GM18499 (cell line): ENCODE measurements at regions not wholly inside any gene's neighbourhood (a gene's known extent, or its start where the extent isn't known, plus 50 kb on each side); places are given as distances from the start of the nearest gene placed in this dataset.

Source experiments
- ATAC-seq: cut with Tn5 transposase; IDR thresholded peaks from one replicate; pipeline ENCODE4 v1.9.1; 2021; ENCODE audit warnings: moderate number of reproducible peaks; ENCODE audit not compliant: insufficient read depth, unreplicated experiment

DNA sequence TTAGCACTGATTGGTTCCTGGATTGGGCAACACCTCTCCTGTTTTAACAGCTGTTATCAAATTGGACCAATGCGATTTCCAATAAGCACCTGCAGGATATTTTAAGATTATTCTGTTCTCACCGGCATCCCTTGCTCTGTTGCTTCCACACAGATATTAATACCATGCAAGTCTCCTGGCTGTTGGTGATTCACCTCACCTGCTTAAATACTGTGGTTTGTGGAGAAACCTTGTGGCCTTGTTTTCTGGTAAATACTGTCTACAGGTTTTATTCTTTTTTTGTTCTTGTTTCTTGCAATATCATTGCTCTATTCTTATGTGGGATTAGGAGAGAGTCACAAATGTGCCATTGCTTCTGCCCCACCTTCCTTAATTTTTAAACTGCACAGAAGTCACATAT, 448.1 kb upstream of the NXPH2 start:
- no peak for ATAC-seq

DNA sequence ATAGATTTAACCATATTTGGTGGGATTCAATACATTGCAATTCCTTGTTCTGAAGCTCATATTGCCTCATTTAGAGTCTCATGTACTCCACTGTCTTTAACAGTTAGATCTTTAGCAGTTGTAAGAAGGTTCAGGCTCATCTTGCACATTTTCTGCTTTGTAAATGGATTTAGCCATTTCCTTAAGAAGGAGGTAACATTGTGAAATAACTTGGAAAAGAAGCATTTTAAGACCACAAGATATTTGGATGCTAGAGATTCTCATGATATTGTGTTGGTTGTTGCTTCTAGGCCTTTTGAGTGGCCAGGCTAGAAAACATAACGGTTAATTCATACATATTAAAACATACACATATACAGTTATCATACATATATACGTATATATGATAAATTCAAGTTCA, 445.8 kb upstream of the NXPH2 start:
- no peak for ATAC-seq

DNA sequence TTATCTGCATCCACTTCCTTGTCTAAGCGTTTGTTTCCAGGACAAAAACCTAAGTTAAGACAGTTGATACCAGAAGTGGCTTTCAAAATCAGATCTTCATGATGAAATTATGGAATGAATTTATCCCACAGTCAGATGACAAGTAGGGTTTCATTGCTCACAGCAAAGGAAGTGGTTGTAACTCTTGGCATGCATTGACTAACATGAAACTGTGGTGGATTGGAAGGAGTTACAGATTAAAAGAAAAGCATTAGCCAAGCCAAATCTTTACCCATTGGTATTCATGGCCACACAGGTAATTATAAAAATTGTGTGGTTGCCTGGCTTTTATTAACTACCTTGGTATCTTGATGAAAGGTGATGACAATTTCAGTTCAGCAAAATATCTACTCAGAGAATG, 438.0 kb upstream of the NXPH2 start:
- no peak for ATAC-seq

DNA sequence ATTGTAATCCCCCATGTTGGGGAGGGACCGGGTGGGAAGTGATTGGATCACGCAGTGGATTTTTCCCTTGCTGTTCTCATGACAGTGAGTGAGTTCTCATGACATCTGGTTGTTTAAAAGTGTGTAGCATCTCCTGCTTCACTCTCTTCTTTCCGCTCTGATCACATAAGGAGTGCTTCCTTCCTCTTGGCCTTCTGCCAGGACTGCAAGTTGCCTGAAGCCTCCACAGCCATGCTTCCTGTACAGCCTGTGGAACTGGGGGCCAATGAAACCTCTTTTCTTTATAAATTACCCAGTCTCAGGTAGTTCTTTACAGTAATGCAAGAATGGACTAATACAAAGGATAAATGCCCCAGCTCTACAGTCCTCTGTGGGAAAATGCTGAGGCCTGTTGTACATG, 437.5 kb upstream of the NXPH2 start:
- no peak for ATAC-seq

DNA sequence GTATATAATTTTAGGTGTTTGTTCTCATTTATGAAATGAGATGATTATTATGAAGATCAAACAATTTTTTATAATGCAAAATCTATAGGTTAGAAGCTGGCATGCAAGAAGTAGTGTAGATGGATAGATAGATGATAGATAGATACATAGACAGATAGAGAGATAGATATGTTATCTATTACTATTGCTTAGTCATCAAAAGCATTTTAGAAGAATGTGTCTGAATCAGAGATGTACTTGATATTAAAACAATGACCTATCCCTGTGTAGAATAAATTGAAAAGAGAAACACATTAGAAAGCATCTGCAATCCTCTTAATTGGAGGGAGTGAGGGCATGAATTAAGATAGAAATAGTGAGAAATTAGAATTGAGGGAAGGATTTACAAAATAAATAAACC, 436.2 kb upstream of the NXPH2 start:
- no peak for ATAC-seq

DNA sequence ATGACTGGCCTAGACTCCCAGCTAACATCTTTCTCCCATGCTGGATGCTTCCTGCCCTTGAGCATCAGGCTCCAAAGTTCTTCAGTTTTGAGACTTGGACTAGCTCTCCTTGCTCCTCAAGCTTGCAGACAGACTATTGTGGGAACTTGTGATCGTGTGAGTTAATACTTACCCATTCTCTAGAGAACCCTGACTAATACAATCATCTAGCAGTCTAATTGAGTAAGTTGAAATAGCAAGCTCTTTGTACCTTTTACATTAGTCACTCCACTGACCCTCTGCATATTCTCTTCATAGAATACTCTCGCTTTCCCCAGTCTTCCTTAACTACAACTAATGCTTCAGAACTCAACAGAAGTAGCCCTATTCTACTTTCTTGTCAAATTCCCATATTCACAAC, 434.6 kb upstream of the NXPH2 start:
- no peak for ATAC-seq

DNA sequence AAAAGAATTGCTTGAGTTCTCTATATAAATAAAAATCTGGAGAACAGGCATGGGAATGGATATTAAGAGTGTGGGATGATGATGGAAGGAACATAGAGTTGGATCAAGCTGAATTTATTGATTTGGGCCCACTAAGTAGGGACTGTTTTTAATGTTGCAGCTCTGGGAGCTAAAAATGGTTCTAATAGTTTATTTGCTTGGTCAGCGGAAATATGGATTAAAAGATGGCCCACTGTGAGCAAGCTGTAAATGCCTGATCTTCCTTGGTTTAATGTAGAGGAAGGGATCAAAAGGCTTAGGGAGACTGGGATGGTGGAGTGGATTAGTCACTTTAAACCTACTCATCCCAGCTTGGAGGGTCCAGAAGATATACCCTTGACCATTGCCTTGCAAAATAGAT, 429.4 kb upstream of the NXPH2 start:
- ATAC-seq, result no peak

DNA sequence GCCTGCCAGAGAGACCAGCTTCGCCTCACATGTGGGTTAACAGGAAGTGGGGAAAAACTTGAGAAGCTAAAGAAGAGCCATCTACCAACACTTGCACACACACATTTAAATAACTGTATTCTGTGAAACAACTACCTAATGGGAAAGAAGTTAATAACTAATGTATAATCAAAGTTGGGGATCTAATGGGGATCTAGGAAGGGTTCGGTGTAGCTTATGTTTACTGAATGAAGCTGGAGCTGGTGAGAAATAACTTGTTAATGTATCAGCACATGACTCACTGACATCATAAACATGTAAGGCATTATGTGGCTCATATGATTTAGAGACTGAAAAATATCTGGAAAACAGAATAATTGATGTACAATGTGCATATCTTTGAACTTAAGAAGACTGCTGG, 421.3 kb upstream of the NXPH2 start:
- no peak for ATAC-seq

DNA sequence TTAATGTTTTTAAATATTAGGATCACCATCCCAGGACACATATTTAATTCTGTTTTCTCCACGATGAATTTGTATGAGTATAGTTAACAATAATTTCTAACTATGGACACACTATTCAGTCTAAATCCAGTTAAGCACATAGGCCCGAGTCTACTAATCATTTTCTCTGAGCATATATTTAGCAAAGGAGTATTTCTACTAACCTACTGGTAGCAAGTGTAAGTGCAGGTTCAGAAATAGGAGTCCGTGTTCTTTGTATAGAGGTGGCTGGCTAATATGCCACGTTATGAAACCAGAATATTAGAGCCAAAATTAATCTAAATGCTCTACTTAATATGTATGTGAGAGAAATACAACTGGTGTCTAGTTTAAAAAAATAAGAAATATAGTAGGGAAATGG, 416.6 kb upstream of the NXPH2 start:
- no peak for ATAC-seq

DNA sequence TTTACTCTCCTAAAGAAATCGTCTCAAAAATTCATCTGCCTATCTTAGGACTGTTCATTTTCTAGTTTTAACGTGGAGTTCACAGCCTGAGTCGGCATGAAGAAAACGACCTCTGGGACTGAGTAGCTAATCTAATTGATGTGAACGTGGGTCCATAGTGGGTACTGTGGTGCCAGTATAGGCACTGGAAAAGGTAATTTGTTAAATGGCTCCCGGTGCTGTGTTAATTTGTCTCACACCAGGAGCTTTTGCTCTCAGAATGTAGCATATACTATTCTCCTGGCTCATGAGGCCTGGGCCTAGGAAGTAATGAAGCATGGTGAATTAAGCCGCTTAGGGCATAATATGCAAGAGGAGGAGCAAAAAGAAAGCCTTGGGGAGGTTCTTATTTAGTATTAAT, 414.4 kb upstream of the NXPH2 start:
- no peak for ATAC-seq

DNA sequence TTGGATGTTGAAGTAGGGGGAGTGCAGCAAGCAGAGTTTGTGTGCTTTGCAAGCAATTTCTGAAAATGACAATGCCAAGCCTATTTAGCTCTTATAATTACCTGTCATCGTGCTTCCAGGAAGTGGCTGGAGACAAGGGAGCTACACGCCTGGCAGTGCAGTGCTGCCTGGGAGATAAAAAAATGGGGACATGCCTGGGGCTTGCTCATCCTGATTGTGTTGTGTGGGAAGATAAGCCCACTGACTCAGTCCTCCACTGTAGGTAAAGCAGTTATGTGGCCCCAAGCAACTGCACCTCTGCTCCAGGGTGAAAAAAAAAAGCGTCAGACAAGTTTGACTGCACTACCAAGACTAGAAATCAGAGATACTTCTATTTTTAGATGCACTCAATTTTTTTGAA, 396.9 kb upstream of the NXPH2 start:
- no peak for ATAC-seq

DNA sequence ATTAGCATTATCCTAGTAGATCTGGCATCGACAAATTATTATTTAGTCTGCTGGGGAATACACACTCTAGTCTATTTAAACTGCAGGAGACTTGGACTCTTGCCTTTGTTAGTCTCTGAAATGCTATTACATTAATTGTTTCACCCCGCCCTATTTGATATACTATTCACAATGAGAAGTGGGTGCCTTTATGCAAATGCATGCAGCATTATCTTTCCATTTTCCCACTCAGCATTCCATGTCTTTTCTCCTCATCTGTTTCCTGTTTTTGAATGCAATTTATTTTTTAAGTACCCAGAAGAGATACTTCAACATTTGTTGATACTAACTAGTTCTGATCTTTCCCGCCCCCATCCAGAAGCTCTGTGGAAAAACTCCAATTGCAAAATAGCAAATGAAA, 395.3 kb upstream of the NXPH2 start:
- ATAC-seq, result no peak

DNA sequence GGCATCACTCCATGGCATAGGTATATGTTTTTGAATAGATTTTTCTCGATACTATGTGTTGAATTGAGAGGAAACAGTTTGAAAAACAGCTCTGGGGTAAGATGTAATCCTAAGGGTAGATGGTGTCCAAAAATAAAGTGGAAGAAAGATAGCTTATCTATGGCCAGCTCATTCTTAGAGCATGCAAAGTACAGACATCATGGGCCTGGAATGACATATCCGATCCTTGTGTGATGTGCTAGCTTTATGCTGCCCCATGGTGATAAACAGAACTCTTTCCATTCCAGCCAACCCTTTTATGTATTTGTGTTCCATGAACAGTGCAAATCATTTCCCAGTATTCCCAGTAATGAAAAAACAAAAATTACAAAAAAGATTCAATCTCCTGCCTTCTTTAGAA, 390.2 kb upstream of the NXPH2 start:
- ATAC-seq, result no peak

DNA sequence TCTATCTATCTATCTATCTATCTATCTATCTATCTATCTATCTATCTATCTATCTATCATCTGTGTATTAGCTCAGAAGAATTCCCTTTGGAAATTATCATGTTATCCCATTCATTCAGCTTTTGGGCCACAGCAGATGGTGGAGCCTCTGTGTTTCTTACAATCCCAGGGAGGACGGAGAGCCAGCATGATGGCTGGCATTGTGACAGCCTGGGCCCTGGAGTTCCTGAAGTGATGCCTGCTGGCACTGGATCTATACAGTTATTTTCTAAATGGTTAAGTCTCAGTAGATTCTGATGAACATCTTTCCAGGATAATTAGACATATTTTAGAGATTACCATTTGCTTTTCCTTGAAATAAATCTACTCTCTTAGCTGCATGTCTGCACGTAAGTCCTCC, 385.4 kb upstream of the NXPH2 start:
- no peak for ATAC-seq

DNA sequence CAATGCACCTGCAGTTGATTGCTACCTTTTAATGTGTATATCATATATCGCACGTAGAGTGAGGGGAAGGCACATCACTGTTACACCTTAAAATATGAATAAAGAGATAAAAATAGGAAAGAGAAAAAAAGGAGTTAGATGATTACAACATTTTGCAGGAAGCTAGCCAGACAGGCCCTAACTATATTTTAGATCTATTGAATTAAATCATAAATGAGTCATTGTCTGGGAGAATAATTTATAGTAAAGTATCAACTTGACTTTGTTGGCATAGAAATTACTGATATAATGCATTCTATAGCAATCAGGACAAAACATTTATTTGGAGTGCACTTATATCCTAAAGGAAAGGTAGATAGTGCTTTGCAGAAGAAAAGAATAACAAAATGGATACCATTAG, 384.9 kb upstream of the NXPH2 start:
- ATAC-seq, result no peak

DNA sequence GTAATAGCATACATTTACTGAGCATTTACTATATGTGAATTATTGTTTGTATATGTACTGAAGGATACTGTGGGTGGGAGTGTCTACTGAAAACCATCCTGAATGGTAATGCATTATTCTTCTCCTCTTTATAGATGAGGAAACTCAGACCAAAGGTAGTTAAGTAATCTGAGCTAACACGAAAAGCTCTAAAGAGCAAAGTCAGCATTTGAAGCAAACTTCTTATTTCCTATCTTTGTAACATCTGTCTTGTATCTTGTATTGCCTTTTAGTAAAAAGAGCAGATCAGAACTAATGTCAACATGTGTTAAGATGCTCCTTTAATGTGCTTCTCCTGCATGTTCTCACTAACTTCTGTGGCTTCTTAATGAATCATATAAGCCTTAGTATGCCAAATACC, 382.8 kb upstream of the NXPH2 start:
- ATAC-seq, result no peak

DNA sequence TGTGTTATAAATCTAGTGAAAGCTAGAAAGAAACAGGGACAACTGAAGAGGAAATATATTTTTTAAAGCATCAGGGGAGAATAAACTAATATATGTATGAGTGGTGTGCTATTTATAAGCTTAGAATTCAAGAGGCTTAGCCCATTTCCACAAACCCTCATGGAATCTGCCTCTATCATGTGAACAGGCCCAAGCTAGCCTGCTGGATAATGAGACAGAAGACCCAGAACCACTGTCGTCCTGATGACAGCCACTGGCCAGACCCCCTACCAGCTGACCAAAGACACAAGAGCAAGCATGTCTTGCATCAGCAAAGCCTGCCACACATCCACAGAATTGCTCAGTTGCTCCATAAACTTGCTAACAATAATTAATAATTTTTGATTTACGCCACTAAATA, 382.3 kb upstream of the NXPH2 start:
- no peak for ATAC-seq

DNA sequence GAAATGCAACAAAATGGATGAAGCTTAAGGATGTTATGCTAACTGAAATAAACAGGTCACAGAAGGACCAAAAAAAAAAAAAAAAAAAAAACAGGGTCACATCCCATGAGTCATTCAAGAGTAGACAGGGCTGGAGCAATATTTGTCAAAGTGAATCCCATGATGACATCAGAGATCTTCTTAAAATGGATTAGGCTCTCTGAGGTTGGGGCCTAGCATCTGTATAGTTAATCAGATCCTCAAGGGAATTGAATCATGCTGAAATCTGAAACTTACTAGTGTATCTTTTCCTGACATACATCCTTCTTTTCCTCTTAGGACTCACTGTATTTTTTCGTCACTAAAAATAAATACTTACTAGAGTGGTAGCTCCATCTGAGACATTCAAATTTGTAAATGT, 380.6 kb upstream of the NXPH2 start:
- no peak for ATAC-seq

DNA sequence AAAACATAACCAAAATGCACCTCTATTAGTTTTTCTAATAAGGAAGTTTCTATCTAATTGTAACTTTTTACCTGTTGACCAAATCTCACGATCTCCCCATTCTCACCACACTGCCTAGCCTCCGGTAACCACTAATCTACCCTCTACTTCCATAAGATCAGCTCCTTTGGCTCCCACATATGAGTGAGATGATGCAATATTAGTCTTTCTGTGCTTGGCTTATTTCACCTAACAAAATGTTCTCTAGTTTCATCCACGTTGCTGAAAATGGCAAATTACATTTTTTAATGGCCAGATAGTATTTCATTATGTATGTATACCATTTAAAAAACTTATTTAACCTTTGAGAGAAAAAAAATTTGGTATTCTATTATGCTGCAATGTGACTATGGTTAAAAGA, 379.0 kb upstream of the NXPH2 start:
- ATAC-seq, result no peak

DNA sequence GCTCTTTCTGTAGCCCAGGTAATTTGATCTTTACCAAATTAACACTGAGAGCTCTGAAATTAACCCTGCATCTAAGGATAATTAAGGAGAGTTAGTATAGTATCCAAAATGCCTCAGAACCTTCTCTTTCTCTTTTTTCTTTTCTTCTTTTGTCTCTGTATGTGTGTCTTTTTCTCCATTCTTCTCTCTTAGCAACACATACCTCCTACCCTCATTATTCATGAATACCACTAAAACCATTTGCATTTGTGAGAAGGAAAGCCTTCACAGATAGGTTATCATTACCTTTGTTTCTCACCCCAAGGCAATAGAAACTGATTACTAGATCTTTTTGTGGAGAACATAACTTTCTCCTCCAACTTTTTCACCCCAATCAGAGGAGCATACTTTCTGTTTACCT, 376.5 kb upstream of the NXPH2 start:
- no peak for ATAC-seq

DNA sequence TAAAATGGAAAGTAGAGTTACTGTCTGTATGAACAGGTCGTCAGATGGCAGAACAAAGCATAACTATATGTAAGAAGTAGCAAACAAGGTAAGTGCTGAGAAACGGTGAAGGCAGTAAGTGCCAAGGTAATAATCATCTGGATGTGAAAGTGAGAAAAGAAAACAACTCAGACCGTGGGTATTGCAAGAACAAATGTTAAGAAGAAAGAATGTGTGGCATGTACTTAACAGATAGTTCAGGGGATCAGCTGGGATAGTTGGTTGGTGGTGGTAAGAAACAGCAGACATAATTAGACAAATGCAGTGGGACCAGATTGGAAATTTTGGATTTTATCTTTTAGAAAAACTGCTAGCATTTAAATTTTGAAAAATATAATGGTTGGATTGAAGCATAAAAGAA, 375.8 kb upstream of the NXPH2 start:
- no peak for ATAC-seq

DNA sequence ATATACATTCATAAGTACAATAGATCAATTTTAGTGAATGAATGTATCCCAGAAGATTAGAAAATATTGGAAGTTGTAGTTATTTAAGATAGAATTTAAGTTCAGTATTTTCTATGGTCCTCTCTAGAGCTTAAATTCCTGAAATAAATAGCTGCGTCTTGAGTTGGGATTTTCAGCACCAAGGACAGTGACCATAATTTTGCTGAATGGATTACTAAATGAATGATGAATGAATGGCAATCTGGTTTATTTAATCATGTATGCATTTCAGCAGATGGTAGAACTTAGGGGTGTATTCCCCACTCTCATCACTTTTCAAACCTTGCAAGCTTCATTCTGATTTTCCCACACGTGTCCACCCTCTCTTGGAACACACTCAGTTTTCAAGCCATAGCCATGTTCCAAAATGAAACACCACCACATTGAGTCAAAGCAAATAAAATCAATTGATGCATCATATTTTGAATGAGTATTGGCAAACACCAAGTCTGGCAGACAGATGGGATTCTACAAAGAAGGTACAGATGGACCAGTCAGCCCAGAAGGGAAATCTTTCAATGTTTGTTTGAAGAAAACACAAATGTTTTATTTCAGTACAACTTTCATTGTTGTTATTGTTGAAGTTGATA, 362.2 kb upstream of the NXPH2 start:
- no peak for ATAC-seq

DNA sequence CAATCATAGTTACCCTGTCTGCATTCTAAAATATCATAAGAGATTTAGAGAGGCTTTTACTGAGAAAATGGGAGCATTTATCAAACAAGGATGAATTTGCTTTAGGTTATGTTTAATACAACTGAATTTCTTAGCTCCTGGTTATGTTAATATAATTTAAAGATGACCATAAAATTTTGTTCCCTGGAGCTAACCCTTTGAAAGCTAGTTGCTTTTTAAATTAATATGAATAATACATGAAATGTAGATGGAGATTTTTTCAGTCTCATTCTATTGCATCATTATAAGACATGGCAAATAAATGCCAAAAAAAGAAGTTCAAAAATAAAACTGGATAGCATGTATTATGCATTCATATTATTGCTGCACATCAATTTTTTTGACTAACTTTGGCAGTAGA, 344.1 kb upstream of the NXPH2 start:
- ATAC-seq, result no peak
